Fibroblast of lung (primary cell): ENCODE measurements at regions not wholly inside any gene's neighbourhood (a gene's known extent, or its start where the extent isn't known, plus 50 kb on each side); places are given as distances from the start of the nearest gene placed in this dataset.

ENCODE experiments used
- DNase-seq, 2 donors: peaks; one replicate each; pipeline versions ENCODE4 v3.0.0 to v3.0.0-alpha.2; 2010; ENCODE audit warnings: low read depth in 2 of 2
- H2AFZ ChIP-seq: 2 replicates; pipeline ENCODE4 v1.5.1; 2012; ENCODE audit warnings: low read length, control low read depth, inconsistent platforms
- H3K27ac ChIP-seq: 2 replicates; pipeline ENCODE4 v1.5.1; 2011; ENCODE audit warnings: low read length, control low read depth; ENCODE audit not compliant: insufficient read depth
- H3K27me3 ChIP-seq: 2 replicates; pipeline ENCODE4 v1.5.1; 2011; ENCODE audit warnings: mild to moderate bottlenecking, low read length; ENCODE audit not compliant: control insufficient read depth, insufficient read depth
- H3K36me3 ChIP-seq: 2 replicates; pipeline ENCODE4 v1.5.1; 2011; ENCODE audit warnings: low read length; ENCODE audit not compliant: control insufficient read depth, insufficient read depth
- H3K4me1 ChIP-seq: 2 replicates; pipeline ENCODE4 v1.5.1; 2011; ENCODE audit warnings: low read length; ENCODE audit not compliant: control insufficient read depth, insufficient read depth; ENCODE audit errors: extremely low read depth
- H3K4me2 ChIP-seq: 2 replicates; pipeline ENCODE4 v1.5.1; 2011; ENCODE audit warnings: low read length, control low read depth; ENCODE audit not compliant: insufficient read depth; ENCODE audit errors: extremely low read depth
- H3K4me3 ChIP-seq, 4 experiments: fragments of 200-600 bp in 1 of 4; sonication (generic) in 1 of 4; replicated peaks in 1 of 4; 2 replicates each; pipeline ENCODE4 v1.5.1; 2011 to 2016; ENCODE audit warnings: low read length in 4 of 4, low read depth in 3 of 4, mild to moderate bottlenecking in 3 of 4, control low read depth in 2 of 4, inconsistent platforms in 1 of 4, mixed read lengths in 1 of 4; ENCODE audit not compliant: insufficient read depth in 1 of 4; ENCODE audit errors: control extremely low read depth in 1 of 4
- H3K79me2 ChIP-seq: 2 replicates; pipeline ENCODE4 v1.5.1; 2012; ENCODE audit warnings: mild to moderate bottlenecking, low read length, inconsistent platforms; ENCODE audit not compliant: control insufficient read depth, insufficient read depth
- H3K9ac ChIP-seq: 2 replicates; pipeline ENCODE4 v1.5.1; 2011; ENCODE audit warnings: mild to moderate bottlenecking, low read length, control low read depth; ENCODE audit not compliant: insufficient read depth
- H3K9me3 ChIP-seq: 2 replicates; pipeline ENCODE4 v1.5.1; 2012; ENCODE audit warnings: low read depth, low read length; ENCODE audit not compliant: control insufficient read depth, insufficient read depth
- H4K20me1 ChIP-seq: 2 replicates; pipeline ENCODE4 v1.5.1; 2011; ENCODE audit warnings: low read length; ENCODE audit not compliant: control insufficient read depth, insufficient read depth; ENCODE audit errors: extremely low read depth
- EZH2 ChIP-seq: IDR thresholded peaks from 2 replicates; pipeline ENCODE4 v1.5.1; 2012; ENCODE audit warnings: low read length, control low read depth, mild to moderate bottlenecking; ENCODE audit errors: missing control alignments
- TF ChIP-seq, protein P1 (sequence below), 2 donors: IDR thresholded peaks in 1 of 2; conservative IDR thresholded peaks in 1 of 2; 1 replicate in 1 of 2; 2 replicates in 1 of 2; pipeline ENCODE4 v1.5.1; 2011 to 2012; ENCODE audit warnings: low read length in 2 of 2, control low read depth in 1 of 2, inconsistent platforms in 1 of 2, low read depth in 1 of 2, mild to moderate bottlenecking in 1 of 2

DNA sequence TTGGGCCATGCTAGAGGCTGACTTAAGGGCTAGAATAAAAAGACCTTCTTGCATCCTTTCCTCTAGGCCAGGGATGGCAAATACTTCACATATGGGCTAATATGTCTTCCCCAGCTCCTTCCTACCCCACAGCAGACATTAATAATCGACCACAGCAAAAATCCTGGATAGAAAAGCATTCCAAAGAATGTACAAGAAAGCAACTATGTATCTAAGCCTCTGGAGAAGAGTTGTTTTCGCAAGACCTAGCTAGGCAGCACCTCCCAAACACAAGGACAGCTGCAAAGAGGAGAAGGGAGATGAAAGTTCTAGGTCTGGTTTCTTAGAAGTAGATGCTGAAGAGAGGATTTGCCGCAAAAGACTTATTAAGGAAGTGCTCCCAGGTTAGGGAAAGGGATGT lies 372.6 kb downstream of the SLC4A3 start:
- Histone ChIP-seq H3K4me2 (no peak overlapping the region), H3K27me3 (no peaks in the 10 kb centered on the region), H3K4me1 (no peaks in the 10 kb centered on the region), H3K27ac (no peak overlapping the region), H4K20me1 (no peaks in the 10 kb centered on the region), H3K9ac (no peak overlapping the region), H2AFZ (no peak overlapping the region), H3K79me2 (no peaks in the 10 kb centered on the region), H3K9me3 (no peaks in the 10 kb centered on the region), H3K4me3 (no peak overlapping the region), H3K36me3 (no peaks in the 10 kb centered on the region)
- no peak for TF ChIP-seq EZH2
- TF ChIP-seq, protein P1, sequence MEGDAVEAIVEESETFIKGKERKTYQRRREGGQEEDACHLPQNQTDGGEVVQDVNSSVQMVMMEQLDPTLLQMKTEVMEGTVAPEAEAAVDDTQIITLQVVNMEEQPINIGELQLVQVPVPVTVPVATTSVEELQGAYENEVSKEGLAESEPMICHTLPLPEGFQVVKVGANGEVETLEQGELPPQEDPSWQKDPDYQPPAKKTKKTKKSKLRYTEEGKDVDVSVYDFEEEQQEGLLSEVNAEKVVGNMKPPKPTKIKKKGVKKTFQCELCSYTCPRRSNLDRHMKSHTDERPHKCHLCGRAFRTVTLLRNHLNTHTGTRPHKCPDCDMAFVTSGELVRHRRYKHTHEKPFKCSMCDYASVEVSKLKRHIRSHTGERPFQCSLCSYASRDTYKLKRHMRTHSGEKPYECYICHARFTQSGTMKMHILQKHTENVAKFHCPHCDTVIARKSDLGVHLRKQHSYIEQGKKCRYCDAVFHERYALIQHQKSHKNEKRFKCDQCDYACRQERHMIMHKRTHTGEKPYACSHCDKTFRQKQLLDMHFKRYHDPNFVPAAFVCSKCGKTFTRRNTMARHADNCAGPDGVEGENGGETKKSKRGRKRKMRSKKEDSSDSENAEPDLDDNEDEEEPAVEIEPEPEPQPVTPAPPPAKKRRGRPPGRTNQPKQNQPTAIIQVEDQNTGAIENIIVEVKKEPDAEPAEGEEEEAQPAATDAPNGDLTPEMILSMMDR (conservative IDR thresholded peaks at IDR 0.05 in 1 of 2, IDR thresholded peaks at IDR 0.05 in 1 of 2; ENCODE audit: low read depth in 1 of 2, low read length in 2 of 2): no peak
- peak in 1 of 2 donors; percentile 5 for DNase-seq

DNA sequence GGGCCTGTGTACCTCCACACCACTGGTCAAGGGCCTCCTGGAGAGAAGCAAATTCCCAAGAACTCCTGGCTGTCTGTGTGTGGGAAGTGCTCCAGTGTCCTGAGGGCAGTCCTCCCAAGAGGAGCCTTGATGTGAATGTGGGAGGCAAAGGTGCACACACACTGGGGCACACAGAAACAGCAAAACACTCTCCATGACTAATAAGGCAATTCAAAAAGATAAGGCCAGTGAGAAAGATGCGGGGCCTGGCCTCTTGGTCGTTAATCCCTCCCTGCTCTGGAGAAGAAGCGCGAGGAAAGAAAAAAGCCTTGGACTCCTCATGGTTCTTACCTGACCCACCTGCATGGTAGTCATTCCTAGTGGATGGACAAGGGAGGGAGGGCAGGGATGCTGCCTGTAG lies 373.2 kb downstream of the SLC4A3 start:
- no peaks in the 10 kb centered on the region for H4K20me1 ChIP-seq
- no peaks in the 10 kb centered on the region for H3K27me3 ChIP-seq
- H2AFZ ChIP-seq: no peak overlapping the region
- DNase-seq: no peak
- H3K4me1 ChIP-seq: no peaks in the 10 kb centered on the region
- H3K9me3 ChIP-seq: no peaks in the 10 kb centered on the region
- no peak overlapping the region for H3K4me3 ChIP-seq
- H3K36me3 ChIP-seq: no peaks in the 10 kb centered on the region
- no peak for TF ChIP-seq EZH2
- TF ChIP-seq, protein P1 (conservative IDR thresholded peaks at IDR 0.05 in 1 of 2, IDR thresholded peaks at IDR 0.05 in 1 of 2; ENCODE audit: low read depth in 1 of 2, low read length in 2 of 2): no peak
- H3K9ac ChIP-seq: no peak overlapping the region
- no peak overlapping the region for H3K27ac ChIP-seq
- H3K4me2 ChIP-seq: no peak overlapping the region
- no peaks in the 10 kb centered on the region for H3K79me2 ChIP-seq

DNA sequence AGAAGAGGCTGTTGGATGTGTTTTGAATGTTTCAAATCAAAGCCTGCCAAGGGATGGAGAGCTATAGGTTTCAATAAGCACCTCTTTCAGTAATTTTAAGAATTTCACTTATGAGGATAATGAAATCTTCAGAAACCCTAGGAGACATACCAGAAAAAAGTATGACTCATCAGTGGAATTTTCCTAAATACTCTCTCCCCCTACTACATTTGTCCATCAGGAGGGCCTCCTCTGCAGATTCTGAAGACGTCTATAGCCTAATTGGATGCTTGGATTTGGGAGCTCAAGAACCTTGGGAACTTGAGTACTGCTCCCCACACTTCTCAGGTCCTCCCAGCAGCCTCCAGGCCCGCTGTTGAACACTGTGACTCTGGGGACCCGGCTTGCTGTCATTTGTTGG lies 374.3 kb downstream of the SLC4A3 start:
- H3K4me1 ChIP-seq: no peaks in the 10 kb centered on the region
- H3K4me3 ChIP-seq: no peak overlapping the region
- H4K20me1 ChIP-seq: no peaks in the 10 kb centered on the region
- H3K36me3 ChIP-seq: no peaks in the 10 kb centered on the region
- H3K27me3 ChIP-seq: no peaks in the 10 kb centered on the region
- peak; percentile 55 to 70 for DNase-seq
- no peaks in the 10 kb centered on the region for H3K79me2 ChIP-seq
- no peak overlapping the region for H3K9ac ChIP-seq
- H3K27ac ChIP-seq: no peak overlapping the region
- no peaks in the 10 kb centered on the region for H3K9me3 ChIP-seq
- no peak overlapping the region for H3K4me2 ChIP-seq
- H2AFZ ChIP-seq: peak overlapping the region; percentile 15
- TF ChIP-seq, protein P1 (conservative IDR thresholded peaks at IDR 0.05 in 1 of 2, IDR thresholded peaks at IDR 0.05 in 1 of 2; ENCODE audit: low read depth in 1 of 2, low read length in 2 of 2): no peak
- no peak for TF ChIP-seq EZH2
